Ureter (tissue), 1 donor: ENCODE measurements at regions not wholly inside any gene's neighbourhood (a gene's known extent, or its start where the extent isn't known, plus 50 kb on each side); places are given as distances from the start of the nearest gene placed in this dataset.

Experiments
- DNase-seq: peaks from one replicate; pipeline ENCODE4 v3.0.0-alpha.2; 2020; ENCODE audit warnings: low spot score
- donor health status: DM: yes; HTN: yes; CAD: no.

DNA sequence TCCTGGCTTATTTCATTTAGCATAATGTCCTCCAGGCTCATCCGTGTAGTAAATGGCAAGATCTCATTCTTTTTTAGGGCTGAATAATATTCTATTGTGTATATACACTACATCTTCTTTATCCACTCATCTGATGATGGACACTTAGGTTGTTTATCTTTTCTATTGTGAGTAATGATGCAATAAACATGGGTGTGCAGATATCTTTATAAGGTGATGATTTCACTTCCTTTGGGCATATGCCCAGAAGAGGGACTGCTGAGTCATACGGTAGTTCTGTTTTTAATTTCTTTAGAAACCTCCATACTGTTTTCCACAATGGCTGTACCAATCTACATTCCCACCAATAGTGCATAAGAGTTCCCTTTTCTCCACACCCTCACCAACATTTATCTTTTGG, 317.6 kb upstream of the CNKSR2 start:
- DNase-seq, result no peak

- DNase-seq, result no peak
These were observed 327.2 kb upstream of the CNKSR2 start for GRCh38 chrX:21047034-21047455.

DNA sequence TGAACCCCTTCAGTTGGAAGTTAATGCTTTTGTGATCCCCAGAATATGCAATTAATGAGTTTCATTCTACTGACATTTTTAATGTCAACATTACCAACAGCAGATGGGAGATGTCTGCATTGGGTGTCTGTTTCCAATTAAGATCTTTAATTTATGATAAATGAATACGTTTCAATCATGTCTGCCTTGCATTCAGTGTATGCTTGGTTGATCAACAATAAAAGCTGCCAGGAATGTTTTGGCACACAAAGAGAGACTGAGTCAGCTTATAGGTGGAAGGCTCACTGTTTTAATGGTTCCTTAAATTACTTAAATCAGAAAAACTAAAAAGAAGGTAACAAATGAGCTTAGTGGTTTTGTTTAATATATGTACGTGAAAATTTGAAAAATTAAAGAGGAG, 359.9 kb upstream of the CNKSR2 start:
- no peak for DNase-seq

DNA sequence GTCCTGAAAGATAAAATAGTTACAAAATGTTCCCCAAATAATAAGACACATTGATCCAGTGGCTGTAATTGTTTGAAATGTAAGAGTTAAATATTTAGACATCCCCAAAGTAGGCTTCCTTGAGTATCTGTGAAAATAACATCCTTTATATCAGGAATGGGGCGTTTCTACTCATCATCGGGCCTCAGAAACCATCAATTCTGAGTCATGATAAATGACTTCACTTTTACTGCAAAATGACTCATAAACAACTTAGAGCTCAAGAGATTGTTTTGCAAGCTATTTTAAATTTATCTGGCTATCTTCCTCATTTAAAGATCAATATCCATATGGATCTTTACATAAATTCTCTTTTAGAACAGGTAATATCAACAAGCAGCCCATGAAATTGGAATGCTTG, 369.4 kb upstream of the CNKSR2 start:
- DNase-seq, result no peak

DNA sequence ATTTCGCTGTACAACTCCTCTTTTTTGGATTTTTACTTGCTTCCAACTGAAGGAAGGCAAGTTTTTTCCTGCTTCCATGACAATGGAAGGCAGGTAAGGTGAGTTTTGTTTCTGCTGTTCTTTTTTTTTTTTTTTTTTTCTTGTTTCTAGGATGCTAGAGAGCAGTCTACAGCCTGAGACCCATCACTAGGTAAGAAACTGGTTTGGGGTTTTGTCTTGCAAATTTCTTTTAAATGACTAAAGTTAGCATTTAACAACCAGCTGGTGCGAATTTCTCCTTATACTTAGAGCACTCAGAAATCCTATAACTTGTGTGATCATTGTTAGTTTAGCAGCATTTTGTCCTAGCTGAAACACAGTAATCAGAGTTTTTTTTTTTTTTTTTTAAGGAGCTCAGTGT, 378.4 kb upstream of the CNKSR2 start:
- DNase-seq, result no peak

DNA sequence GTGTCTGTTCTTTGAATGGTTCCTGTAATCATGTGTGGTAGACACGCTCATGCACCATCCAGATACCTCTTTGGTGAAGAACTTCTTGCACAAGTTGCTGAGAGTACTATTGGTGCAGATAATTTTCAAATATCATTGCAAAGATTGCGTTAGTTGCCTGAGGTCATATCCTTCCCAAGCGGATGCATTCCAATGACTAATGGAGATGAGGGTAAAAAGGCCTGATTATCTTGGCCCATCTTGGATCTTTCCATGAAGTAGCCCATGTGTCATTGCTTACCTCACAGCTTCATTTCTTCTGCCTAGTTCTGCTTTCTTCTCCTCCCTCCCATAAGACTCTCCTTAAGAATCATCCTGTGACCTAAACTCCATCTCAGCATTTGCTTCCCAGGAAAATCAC, 384.9 kb upstream of the CNKSR2 start:
- no peak for DNase-seq

DNA sequence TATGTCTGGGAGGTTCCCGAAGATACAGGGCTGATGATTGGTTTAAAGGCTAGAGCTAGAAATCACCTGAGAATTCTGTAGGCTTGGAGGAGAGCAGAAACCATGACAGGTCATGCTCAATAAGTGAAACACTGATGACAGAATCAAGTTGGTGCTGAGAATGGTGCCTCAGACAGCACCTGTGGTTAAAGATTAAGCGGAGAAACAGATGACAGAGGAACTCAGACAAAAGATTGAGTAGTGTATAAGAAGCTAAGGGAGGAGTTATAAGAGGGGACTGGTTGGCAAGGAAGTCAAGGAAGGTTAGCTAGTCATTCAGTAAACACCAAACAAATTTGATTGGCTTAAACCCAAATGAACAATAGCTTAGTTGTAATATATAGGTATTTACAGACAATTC, 385.4 kb upstream of the CNKSR2 start:
- no peak for DNase-seq

- no peak for DNase-seq
These were observed 386.1 kb upstream of the CNKSR2 start for GRCh38 chrX:20988118-20988517.

DNA sequence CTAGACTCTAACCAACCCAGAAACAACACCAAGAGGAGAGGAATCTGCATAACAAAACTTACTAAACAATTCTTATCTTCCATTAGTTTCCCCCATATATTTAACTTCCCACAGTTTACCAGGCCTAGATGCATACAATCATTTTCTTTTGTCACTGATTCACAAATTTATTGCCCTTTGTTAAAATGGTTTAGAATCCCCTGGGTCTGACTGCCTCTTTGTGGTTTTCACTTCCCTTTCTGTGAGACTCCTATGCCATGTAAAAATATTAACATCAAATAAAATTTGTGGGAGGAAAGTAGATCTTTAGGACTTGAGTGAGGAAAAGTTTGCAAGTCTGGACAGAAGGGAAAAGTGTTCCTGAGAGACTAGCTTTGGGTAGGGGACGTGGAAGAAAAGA, 393.8 kb upstream of the CNKSR2 start:
- DNase-seq, result no peak

DNA sequence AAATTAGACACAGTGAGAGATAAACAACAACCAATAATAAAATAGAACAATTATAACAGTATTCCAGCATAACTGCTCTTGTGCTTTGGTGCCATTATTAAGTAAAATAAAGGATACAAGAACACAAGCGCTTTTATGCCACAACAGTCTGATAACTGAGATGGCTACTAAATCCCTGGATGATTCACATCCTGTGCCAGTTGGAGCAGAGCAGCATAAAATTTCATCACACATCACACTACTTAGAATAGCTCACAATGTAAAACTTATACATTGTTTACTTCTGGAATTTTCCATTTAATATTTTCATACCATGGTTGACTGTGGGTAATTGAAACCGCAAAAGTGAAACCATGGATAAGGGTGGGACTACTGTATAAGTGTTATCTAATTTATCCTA, 399.9 kb upstream of the CNKSR2 start:
- no peak for DNase-seq

- no peak for DNase-seq
These were observed 401.2 kb upstream of the CNKSR2 start for GRCh38 chrX:20973038-20973437.

GRCh38 chrX:20971250-20971649, 403.0 kb upstream of the CNKSR2 start:
- DNase-seq, result no peak

DNA sequence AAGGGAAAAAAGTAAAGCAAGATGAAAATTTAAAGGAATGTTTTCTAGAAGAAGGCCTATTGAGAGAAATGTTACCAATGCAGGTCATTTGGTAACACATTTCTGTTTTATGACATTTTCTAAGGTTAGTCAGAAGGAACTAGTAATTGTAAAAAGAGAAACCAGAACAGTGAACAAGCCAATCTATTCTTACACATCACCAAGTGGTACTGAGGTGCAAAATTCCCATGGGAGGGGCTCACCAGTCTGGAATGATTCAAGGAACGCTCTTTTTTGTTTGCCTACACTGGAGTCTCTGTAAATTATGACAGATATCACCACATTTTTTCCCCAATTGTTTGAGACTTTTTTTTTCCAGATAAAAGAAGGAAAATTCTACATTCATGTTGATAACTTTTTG, 404.7 kb upstream of the CNKSR2 start:
- DNase-seq, result no peak

- DNase-seq, result no peak
These were observed 405.2 kb upstream of the CNKSR2 start for GRCh38 chrX:20968996-20969395.

- DNase-seq, result no peak
These were observed 406.5 kb upstream of the CNKSR2 start for GRCh38 chrX:20967725-20968124.

DNA sequence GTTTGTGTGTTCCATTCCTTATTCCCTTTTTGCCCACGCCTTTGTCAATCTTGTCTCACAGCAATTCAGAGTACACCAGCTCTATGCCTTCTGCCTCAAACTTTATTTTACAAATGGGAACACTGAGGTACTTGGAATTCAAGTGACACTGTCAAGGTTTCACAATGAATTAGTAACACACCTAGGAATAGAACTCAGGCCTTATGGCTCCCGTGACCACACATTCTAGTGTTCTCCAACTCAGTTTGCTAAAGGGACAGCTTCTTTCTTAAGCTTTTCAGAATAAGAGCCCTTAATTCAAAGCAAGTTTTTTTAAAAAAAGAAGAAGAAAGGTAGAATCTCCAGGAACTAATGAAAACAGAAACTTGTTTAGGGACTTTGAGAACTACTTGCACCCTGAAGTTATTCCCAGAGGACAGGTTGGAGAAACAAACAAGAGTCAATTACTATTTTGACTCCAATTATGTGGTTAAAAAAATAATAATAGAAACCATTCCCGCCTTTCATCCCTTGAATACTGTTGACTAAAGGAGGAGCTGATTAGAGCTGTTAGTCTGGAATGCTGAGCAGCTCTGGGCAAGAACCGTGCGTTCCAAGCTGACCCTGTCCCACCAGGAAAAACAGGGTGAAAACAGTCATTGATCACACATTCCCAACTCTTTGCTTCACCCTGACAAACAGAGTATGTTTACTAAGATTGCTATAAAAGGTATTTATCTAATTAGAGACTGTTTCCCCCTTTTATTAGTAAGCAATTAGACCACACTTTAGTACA, 408.8 kb upstream of the CNKSR2 start:
- DNase-seq, result no peak

GRCh38 chrX:20954014-20954413, 420.2 kb upstream of the CNKSR2 start:
- no peak for DNase-seq

DNA sequence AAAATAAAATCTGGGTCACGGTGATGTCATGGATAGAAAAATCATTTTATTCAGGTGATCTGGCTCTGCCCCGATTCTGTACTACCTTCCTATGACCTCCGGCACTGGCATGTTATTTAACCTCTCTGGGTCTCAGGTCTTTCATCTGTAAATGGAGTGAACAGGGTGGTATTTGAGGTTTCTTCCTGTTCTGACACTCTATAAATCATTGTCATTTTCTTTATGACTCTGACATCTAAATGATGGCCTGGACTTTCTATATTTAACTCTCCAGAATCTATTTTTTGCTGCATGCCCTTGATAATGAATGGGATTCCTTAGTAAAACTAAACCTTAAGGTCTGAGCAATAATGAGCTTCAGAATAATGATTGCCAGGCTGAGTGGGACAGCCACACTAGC, 422.0 kb upstream of the CNKSR2 start:
- no peak for DNase-seq

DNA sequence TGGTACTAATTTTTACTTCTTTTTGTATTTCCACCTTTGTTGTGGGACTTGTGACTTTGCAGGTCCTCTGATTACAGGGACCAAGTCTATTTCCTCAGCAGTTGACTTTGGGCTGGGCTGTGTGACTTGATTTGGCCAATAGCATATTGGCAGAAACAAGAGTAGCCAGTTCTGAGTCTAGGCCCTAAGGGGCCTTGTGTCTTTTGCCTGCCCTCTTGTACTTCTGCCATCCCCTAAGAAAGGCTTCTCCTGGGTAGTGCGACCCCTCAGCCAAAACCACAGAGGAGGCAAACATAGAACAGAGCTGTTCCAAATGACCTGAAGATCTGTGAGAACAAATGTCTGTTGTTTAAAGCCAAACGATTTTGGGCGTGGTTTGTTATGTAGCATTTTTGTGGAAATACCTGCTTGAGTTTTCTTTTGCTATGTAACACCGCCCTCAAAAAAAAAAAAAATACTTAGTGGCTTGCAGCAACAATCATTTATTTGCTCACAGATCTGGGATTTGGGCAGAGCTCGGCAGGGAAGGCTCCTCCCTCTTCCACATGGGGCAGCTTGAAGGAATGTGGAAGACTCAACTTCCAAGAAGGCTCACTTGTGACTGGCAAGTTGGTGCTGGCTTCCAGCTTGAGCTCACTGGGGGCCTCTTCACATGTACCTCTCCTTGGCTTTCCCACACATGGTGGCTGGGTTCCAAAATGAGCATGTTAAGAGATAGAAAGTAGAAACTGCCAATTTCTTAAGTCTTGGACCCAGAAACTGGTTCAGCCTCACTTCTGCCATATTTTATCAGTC, 423.0 kb upstream of the CNKSR2 start:
- DNase-seq, result no peak

DNA sequence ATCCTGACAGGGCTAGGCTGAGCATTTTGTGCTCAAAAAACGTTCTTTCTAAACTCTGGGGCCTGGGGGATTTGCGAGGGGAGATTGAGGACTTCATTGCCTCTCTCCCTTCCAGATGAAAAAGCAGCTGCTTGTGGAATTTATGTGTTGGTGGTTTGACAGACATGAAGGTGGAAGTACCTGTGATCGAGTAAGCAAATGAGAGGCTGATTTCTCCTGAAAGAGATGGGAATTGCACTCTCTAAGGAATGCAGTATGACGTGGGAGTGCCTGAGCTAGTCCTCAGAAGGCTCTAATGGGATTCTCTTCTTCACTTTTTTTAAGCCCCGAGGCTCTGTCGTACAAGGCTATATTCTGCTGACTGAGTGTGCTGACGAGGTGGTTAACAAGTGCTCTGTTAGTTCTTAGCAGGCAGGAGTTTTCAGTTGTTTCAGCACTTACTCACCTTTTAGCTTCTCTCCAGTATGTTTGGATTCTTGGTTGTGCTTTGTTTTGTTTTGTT, 426.8 kb upstream of the CNKSR2 start:
- DNase-seq, result no peak

DNA sequence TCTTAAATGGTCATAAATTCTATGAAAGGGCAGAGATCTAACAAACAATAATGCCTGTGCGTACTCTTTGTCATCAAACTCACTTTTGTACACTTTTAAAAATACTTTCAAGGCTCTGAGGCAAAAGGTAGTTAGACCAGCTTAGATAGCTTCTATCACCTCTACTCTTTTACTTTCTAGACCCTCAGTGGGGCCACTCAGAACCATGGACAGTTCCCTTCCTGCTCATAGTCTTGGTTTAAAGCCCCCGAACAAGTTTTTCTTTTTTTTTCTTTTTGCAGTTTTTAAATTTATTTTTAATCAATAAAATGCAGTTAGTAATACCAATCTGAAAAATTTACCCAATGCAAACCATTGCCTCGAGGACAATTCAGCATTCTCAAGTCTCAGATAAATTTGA, 460.5 kb upstream of the CNKSR2 start:
- DNase-seq, result no peak

- DNase-seq, result no peak
These were observed 467.6 kb upstream of the CNKSR2 start for GRCh38 chrX:20906571-20906970.

DNA sequence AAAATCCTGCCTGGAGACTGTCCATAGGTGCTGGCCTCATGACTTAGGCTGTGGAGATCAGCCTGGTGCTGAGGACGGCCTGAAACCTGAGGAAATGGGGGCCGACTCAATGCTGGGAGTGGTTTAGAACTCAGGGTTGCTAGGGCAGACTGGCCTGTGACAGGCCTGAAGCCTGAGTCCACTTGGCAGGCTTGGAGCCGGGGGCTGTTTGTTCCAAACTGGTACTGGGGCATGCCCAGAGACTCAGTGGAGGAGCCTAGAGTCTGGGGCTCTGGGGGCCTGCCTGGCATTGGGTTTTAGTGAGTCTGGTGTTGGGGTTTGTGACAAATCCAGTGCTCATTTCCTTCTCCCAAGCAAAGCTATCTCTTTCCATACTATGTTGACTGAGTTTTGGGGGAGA, 489.7 kb upstream of the CNKSR2 start:
- DNase-seq, result no peak
